HG03457 (cell line): ENCODE measurements at regions not wholly inside any gene's neighbourhood (a gene's known extent, or its start where the extent isn't known, plus 50 kb on each side); places are given as distances from the start of the nearest gene placed in this dataset.
"Not testable (repeated sequence)": the region's sequence is repeated elsewhere in the genome, so short reads cannot be mapped to it uniquely, and the experiment has no call there.

Experiments used
- ATAC-seq: cut with Tn5 transposase; IDR thresholded peaks from one replicate; pipeline ENCODE4 v1.9.1; 2021; ENCODE audit warnings: moderate number of reproducible peaks; ENCODE audit not compliant: unreplicated experiment

- no peak for ATAC-seq
Measured at GRCh38 chr1:114270718-114271117, 117.0 kb upstream of the SYT6 start.

GRCh38 chr1:114270282-114270681 is 116.6 kb upstream of the SYT6 start:
- ATAC-seq = no peak

- ATAC-seq = no peak
Measured at GRCh38 chr1:114269539-114269938, 115.9 kb upstream of the SYT6 start.

- peak; percentile 91 for ATAC-seq
Measured at GRCh38 chr1:114263343-114263742, 109.7 kb upstream of the SYT6 start.

- ATAC-seq = no peak
Measured at GRCh38 chr1:114262337-114262736, 108.7 kb upstream of the SYT6 start.

GRCh38 chr1:114260805-114261484 is 107.3 kb upstream of the SYT6 start:
- no peak for ATAC-seq

GRCh38 chr1:114259511-114260160 is 106.0 kb upstream of the SYT6 start:
- no peak for ATAC-seq

GRCh38 chr1:114258633-114259032 is 105.0 kb upstream of the SYT6 start:
- ATAC-seq = no peak

GRCh38 chr1:114258074-114258473 is 104.4 kb upstream of the SYT6 start:
- ATAC-seq = no peak

GRCh38 chr1:114257554-114257953 is 103.9 kb upstream of the SYT6 start:
- no peak for ATAC-seq

- ATAC-seq = no peak
Measured at GRCh38 chr1:114253900-114254299, 100.2 kb upstream of the SYT6 start.

GRCh38 chr1:114251573-114251939 is 97.9 kb upstream of the SYT6 start:
- ATAC-seq = no peak

GRCh38 chr1:114250683-114251572 is 97.3 kb upstream of the SYT6 start:
- ATAC-seq = no peak

GRCh38 chr1:114249691-114250090 is 96.0 kb upstream of the SYT6 start:
- ATAC-seq = no peak

- no peak for ATAC-seq
Measured at GRCh38 chr1:114248162-114248561, 94.5 kb upstream of the SYT6 start.

- ATAC-seq = not testable (repeated sequence)
Measured at GRCh38 chr1:114242531-114243210, 89.0 kb upstream of the SYT6 start.

GRCh38 chr1:114238053-114238452 is 84.4 kb upstream of the SYT6 start:
- no peak for ATAC-seq

- no peak for ATAC-seq
Measured at GRCh38 chr1:114236517-114236916, 82.8 kb upstream of the SYT6 start.

- no peak for ATAC-seq
Measured at GRCh38 chr1:114235960-114236359, 82.3 kb upstream of the SYT6 start.

- ATAC-seq = no peak
Measured at GRCh38 chr1:114235281-114235680, 81.6 kb upstream of the SYT6 start.

GRCh38 chr1:114234408-114235124 is 80.9 kb upstream of the SYT6 start:
- ATAC-seq = no peak
